ENCODE measurements at regions not wholly inside any gene's neighbourhood (a gene's known extent, or its start where the extent isn't known, plus 50 kb on each side); places are given as distances from the start of the nearest gene placed in this dataset.

DNA sequence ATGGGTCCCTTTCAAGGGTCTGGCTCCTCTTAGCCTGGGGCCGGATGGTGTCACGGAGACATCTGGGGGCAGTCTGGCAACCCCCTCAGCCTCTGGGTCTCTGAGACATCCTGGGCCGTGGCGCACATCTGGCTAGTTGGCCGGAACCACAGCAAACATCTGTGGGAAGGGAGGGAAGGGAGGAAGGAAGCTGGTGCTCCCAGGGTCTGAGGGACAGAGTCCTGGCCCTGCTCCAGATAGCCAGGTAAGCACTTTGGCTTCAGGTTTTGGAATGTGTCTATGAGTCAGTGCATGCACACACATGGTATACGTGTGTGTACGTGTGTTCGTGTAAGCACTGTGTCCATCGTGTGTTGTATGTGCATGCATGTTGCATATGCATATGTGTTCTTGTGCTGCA lies 225.1 kb downstream of the MN1 start:
- Histone ChIP-seq H3K9me3 (no peaks in the 10 kb centered on the region), H3K27me3 (peaks cover 0 to 10% (median 2%) of the 10 kb centered on the region in 3 donors), H3K4me1 (no peaks in the 10 kb centered on the region), H3K4me3 (no peak overlapping the region), H3K27ac (no peak overlapping the region), H3K36me3 (no peaks in the 10 kb centered on the region)
- in situ Hi-C loops (cut with MboI; ENCODE audit: low sequenced_read_pairs in 4 of 4) (no loop called here), intact Hi-C loops (cut with DNase I; ENCODE audit: low total_unique reads) (loop anchor here (10.0 kb wide), 1 partner anchor 112 kb away; no protein-coding TSS in a partner anchor)
- TF ChIP-seq POLR2A (IDR thresholded peaks at IDR 0.05): no peak
- DNase-seq: no peak
- ATAC-seq: no peak

DNA sequence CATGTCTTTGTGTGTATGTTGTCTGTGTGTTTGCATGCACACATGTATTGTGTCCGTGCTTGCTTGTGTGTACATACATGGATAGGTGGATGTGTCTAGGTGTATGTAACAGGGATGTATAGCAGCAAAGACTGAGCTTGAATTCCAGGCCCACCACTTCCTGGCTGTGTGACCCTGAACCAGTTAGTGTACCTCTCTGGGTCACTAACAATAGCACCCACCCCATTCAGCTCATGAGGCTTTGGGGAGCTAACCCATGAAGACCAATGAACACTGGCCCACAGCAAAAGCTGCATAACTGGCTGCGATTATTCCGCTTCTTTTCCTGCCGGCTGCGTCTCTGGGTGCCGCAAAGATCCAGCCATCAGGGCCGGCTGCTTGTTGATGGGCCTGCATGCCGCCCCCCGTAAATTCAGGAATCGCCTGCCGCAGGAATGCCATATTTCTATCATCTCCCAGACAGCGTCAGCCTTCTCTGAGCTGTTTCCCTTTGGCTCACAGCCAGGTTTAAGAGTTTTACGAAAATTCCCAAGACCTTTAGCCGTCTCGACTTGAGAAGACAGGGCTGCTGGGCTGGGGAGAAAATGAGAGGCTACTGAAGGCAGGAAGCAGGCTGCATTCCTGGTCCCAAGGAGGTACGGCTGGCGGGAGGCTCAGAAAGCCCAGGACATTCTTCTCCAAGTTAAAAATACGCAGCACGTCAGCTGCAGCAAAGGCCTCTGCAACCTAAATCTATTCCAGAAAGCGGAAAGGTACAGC lies 224.6 kb downstream of the MN1 start:
- H3K36me3 ChIP-seq: no peaks in the 10 kb centered on the region
- in situ Hi-C loops (cut with MboI; ENCODE audit: low sequenced_read_pairs in 4 of 4) (no loop called here), intact Hi-C loops (cut with DNase I; ENCODE audit: low total_unique reads) (loop anchor here (10.0 kb wide), 1 partner anchor 112 kb away; no protein-coding TSS in a partner anchor)
- H3K4me3 ChIP-seq: no peak overlapping the region
- TF ChIP-seq, protein P1, sequence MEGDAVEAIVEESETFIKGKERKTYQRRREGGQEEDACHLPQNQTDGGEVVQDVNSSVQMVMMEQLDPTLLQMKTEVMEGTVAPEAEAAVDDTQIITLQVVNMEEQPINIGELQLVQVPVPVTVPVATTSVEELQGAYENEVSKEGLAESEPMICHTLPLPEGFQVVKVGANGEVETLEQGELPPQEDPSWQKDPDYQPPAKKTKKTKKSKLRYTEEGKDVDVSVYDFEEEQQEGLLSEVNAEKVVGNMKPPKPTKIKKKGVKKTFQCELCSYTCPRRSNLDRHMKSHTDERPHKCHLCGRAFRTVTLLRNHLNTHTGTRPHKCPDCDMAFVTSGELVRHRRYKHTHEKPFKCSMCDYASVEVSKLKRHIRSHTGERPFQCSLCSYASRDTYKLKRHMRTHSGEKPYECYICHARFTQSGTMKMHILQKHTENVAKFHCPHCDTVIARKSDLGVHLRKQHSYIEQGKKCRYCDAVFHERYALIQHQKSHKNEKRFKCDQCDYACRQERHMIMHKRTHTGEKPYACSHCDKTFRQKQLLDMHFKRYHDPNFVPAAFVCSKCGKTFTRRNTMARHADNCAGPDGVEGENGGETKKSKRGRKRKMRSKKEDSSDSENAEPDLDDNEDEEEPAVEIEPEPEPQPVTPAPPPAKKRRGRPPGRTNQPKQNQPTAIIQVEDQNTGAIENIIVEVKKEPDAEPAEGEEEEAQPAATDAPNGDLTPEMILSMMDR (IDR thresholded peaks at IDR 0.05 in 4 of 5, conservative IDR thresholded peaks at IDR 0.05 in 1 of 5): no peak
- TF ChIP-seq POLR2A (IDR thresholded peaks at IDR 0.05): no peak
- no peak overlapping the region for H3K27ac ChIP-seq
- peaks cover 0 to 2% of the 10 kb centered on the region in 2 donors for H3K4me1 ChIP-seq
- H3K9me3 ChIP-seq: no peaks in the 10 kb centered on the region
- ATAC-seq (no peak), DNase-seq (no peak)
- peaks cover 0 to 10% (median 2%) of the 10 kb centered on the region in 3 donors for H3K27me3 ChIP-seq

DNA sequence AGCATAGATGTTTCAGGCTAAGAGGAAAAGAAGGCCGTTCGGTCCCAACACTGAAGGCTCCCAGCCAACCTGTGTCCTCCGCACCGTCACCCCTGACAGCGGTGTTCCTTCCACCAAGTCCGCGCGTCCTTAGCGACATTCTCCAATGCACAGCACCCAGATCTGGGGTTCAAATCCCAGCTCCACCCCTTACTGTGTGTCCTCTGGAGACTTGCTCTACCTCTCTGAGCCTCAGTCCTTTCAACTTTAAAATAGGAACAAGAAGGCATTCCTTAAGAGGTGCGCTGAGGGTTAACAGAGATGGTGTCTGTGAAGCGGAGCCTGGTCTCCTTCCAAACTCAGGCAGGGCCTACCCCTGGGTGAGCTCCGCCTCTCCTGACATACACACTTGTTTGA lies 224.0 kb downstream of the MN1 start:
- in situ Hi-C loops (cut with MboI; ENCODE audit: low sequenced_read_pairs in 4 of 4) (no loop called here), intact Hi-C loops (cut with DNase I; ENCODE audit: low total_unique reads) (loop anchor here (10.0 kb wide), 1 partner anchor 113 kb away; no protein-coding TSS in a partner anchor)
- TF ChIP-seq POLR2A (IDR thresholded peaks at IDR 0.05): no peak
- TF ChIP-seq, protein P1 (IDR thresholded peaks at IDR 0.05 in 4 of 5, conservative IDR thresholded peaks at IDR 0.05 in 1 of 5): no peak
- H3K36me3 ChIP-seq: no peaks in the 10 kb centered on the region
- H3K9me3 ChIP-seq: no peaks in the 10 kb centered on the region
- DNase-seq (no peak), ATAC-seq (no peak)
- H3K27me3 ChIP-seq: peaks cover 0 to 5% (median 0%) of the 10 kb centered on the region in 3 donors
- H3K27ac ChIP-seq: no peak overlapping the region
- no peak overlapping the region for H3K4me3 ChIP-seq
- peaks cover 0 to 4% of the 10 kb centered on the region in 2 donors for H3K4me1 ChIP-seq

DNA sequence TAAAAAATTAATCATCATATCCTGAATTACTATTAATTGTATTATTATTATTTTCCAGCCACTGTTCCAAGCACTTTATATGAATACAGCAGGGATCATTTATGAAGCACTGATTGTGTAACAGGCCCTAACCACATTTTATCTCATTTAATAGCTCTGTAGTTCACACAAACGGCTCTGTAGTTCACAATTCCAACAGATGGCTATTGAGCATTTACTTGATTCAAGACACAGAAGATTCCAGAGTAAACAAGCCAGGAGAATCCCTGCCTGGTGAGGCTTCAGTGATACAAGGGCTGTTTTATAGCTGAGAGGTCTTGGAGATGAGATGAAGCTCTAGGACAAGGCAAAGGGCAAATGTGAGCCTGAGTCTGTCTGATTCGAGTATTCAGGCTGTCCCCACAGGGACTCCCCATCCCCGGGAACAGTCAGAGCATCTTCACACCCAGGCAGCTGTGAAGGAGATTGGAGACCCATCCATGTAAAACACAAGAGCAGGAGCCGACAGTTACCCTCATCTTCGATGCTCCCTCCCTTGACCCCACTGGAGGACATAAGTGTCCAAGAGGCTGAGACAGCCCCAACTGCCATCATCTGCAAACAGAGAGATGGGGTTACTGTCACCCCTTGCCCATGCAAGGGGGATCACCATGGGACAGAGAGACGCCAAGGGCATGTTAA lies 222.5 kb downstream of the MN1 start:
- no peak overlapping the region for H3K27ac ChIP-seq
- H3K36me3 ChIP-seq: no peaks in the 10 kb centered on the region
- TF ChIP-seq, protein P1 (IDR thresholded peaks at IDR 0.05 in 4 of 5, conservative IDR thresholded peaks at IDR 0.05 in 1 of 5): no peak
- no peak for TF ChIP-seq POLR2A (IDR thresholded peaks at IDR 0.05)
- H3K4me3 ChIP-seq: no peak overlapping the region
- H3K27me3 ChIP-seq: no peaks in the 10 kb centered on the region
- in situ Hi-C loops (cut with MboI; ENCODE audit: low sequenced_read_pairs in 4 of 4) (no loop called here), intact Hi-C loops (cut with DNase I; ENCODE audit: low total_unique reads) (loop anchor here (10.0 kb wide), 1 partner anchor 114 kb away; no protein-coding TSS in a partner anchor)
- ATAC-seq (no peak), DNase-seq (no peak)
- H3K4me1 ChIP-seq: peaks cover 0 to 4% of the 10 kb centered on the region in 2 donors
- no peaks in the 10 kb centered on the region for H3K9me3 ChIP-seq

DNA sequence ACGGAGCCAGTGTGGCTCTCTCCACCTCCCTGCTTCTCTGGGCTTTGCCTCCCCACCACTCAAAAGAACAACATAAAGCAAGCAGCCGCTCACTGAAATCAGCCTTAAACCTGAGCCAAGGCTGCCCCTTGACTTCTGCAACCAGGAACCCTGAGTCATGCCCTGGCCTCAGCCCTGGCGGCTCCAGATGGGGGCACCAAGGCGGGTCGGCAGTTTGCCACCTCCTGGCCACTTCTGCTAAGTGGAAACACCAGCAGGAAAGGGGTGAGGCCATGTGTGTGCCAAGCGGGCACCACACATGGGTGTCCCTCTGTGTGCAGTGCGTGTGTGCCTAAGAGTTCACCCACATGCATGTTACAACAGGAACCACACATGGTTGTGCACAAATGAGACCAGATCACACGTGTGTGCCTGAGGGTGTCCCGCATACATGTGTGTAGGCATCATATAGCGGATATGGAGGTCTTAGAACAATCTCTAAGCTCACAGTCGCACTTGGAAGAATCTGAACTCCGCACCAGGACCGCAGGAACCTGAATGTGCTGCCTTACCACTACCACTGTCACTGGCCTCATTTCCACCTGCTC lies 221.2 kb downstream of the MN1 start:
- no peaks in the 10 kb centered on the region for H3K9me3 ChIP-seq
- no peaks in the 10 kb centered on the region for H3K27me3 ChIP-seq
- in situ Hi-C loops (cut with MboI; ENCODE audit: low sequenced_read_pairs in 4 of 4) (no loop called here), intact Hi-C loops (cut with DNase I; ENCODE audit: low total_unique reads) (no loop called here)
- no peak overlapping the region for H3K4me3 ChIP-seq
- ATAC-seq: no peak
- TF ChIP-seq, protein P1 (IDR thresholded peaks at IDR 0.05 in 4 of 5, conservative IDR thresholded peaks at IDR 0.05 in 1 of 5): no peak
- TF ChIP-seq POLR2A (IDR thresholded peaks at IDR 0.05): no peak
- DNase-seq: no peak
- H3K27ac ChIP-seq: no peak overlapping the region
- no peaks in the 10 kb centered on the region for H3K36me3 ChIP-seq
- peaks cover 0 to 4% of the 10 kb centered on the region in 2 donors for H3K4me1 ChIP-seq

Measured in gastrocnemius medialis (tissue), 4 donors.